Mesenteric fat pad (tissue), 1 donor: ENCODE measurements at regions not wholly inside any gene's neighbourhood (a gene's known extent, or its start where the extent isn't known, plus 50 kb on each side); places are given as distances from the start of the nearest gene placed in this dataset.
"Not testable (repeated sequence)": the region's sequence is repeated elsewhere in the genome, so short reads cannot be mapped to it uniquely, and the experiment has no call there.

Source experiments
- DNase-seq: peaks from one replicate; pipeline ENCODE4 v3.0.0-alpha.2; 2020; ENCODE audit warnings: low spot score
- donor health status: DM: yes; HTN: yes; CAD: no.

- not testable (repeated sequence) for DNase-seq
Observed at GRCh38 chr2:87567912-87568311, 180.0 kb upstream of the PLGLB2 start.

- not testable (repeated sequence) for DNase-seq
Observed at GRCh38 chr2:87568554-87569278, 179.2 kb upstream of the PLGLB2 start.

GRCh38 chr2:87569689-87570397 lies 178.0 kb upstream of the PLGLB2 start:
- DNase-seq = not testable (repeated sequence)

DNA sequence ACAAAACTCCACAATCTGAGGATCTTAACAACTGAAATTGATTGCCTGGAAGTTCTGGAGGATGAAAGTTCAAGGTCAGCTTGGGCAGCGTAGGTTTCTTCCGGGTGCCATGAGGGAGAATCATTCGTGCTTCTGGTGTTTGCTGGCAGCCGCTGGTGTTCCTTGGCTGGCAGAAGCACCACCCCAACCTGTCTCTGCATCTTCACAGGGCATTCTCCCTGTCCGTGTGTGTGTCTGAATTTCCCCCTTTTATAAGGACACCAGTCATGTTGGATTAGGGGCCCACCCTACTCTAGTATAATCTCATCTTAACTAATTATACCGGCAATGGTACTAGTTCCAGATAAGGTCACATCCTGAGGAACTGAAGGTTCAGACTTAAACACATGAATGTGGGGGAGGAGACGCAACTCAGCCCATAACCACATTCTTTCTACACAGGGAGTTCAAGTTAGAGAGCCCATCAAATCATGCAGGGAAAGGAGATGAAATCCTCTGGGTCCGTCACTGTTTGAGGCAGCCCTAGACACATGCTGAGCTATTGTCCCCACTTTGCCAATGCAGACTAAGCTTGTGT lies 175.9 kb upstream of the PLGLB2 start:
- DNase-seq = not testable (repeated sequence)

- DNase-seq = not testable (repeated sequence)
Observed at GRCh38 chr2:87572906-87573305, 175.0 kb upstream of the PLGLB2 start.

GRCh38 chr2:87573386-87574192 lies 174.3 kb upstream of the PLGLB2 start:
- not testable (repeated sequence) for DNase-seq

DNA sequence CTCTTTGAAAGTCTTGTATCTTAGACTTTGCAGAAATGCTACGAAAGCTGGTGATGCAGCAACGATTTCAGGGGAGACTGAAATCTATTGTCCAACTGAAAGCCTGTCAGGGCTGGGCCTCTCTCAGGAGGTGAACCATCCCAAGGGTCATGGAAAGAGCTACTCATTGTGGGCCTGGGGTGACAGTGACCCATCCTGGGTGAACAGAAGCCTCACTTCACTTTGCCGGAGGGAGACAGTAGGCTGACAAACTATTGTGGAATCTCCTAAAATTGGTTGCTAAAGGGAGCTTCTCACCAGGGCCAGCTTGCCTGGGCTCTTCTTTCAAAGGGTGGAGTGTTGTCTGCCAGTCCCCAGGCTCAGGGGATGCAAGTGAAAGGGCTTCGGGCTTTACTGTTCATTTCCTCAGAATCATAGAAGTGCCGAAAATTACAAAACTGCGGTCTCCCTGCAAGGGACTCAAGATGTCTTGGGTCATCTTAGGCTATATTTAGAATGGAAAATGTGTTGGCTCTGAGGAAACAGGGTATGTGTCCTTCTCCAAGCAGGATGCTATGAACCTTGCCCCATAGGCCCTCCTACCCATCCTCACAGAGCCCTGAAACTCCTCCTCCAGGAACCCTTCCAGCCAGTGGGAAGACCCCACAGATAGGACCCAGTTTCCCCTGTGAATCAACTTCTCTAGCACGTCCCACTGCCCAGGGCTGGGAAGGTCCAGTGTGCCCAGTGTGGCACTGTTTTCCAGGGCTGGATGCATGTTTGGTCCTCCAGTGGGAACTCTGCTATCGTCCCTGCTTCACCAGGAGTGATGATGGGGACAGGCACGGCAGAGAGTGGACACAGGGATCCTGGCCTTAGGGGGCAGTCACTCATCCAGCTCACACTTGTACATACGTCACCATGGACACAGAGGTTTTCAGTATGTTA lies 173.4 kb upstream of the PLGLB2 start:
- DNase-seq = not testable (repeated sequence)

DNA sequence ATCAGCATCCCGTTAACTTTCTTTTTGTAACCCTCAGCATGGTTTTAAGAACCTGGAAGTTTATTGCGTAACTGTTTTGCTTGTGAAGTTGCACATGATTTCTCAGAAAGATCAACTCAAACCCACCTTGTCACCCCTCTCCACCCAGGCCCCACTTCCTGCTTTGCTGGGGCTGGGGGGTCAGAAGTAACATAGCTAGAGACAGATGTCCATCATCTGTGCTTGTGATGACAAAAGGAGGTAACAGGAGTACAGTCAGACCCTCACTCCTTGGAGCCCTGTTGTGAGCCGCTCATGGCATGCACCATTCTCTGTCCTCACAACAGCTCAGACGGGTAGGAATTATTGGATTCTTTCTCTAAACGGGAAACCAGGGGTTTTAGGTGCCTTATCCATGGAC lies 172.7 kb upstream of the PLGLB2 start:
- not testable (repeated sequence) for DNase-seq

GRCh38 chr2:87577358-87577757 lies 170.5 kb upstream of the PLGLB2 start:
- DNase-seq = not testable (repeated sequence)

GRCh38 chr2:87582152-87582551 lies 165.7 kb upstream of the PLGLB2 start:
- not testable (repeated sequence) for DNase-seq

DNA sequence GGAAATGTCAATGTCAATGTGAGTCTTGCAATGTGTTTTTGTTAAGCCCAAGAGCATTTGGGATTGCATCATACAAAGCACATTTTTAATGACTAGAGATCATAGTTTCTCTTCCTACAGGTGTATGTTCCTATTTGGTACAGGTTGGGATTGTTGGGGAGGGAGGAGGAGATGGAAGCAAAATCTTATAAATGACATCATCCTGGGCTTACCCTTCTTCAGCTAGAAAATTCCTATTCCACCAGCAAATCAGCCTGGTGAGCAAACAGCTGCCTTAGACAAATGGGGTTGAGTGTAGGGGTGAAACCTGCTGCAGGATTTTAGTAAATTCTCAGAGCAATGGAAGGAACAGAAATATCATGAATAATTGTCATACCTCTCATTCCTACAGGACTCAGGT lies 165.3 kb upstream of the PLGLB2 start:
- not testable (repeated sequence) for DNase-seq

- not testable (repeated sequence) for DNase-seq
Observed at GRCh38 chr2:87583370-87583769, 164.5 kb upstream of the PLGLB2 start.

DNA sequence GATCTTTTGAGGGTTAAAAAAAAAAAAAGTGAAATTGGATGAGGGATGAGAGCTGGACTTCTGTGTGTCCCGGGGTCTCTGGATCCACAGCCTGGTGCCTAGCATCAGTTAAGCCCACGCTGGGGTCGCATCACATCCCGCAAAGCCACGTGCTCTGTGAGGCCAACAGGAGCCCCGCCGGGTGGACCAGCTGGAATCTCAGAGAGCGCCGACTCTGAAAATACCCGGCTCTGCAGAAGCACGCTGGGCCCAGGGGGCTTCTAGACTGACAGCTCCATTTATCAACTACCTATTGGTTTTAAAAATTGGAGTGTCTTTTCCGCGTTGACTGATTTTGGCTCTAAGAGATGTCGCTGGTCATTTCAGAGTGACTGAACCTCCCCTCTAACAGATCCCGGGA lies 164.1 kb upstream of the PLGLB2 start:
- not testable (repeated sequence) for DNase-seq

DNA sequence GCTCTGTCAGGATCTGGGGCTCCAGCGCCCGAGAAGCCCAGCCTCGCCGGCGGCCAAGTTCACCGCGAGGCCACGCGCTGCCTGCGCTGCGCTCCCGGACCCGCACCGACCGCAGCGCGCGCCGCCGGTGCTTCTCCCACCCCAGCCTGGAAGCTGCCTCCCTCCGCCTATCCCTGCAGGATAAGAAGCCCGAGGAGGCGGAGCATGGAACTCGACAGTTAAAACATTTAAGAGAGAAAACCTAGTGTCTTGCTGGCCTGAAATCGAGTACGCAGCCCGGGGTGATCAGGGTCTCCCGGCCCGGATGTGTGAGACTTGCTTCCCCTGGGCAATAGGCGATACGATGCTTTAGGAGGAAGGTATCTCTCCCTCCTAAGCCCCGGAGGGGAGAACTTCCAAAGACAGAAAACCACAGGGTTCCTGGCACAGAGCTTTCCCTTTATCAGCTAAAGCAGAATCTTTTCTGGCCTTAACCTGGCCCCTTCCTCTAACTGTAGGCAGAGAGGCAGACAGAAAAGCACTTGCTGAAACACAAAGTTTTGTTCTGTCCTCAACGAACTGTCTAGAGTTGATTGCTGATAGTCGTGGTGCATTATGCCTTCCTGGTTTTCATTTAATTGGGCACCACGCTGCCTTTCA lies 163.5 kb upstream of the PLGLB2 start:
- DNase-seq = not testable (repeated sequence)

DNA sequence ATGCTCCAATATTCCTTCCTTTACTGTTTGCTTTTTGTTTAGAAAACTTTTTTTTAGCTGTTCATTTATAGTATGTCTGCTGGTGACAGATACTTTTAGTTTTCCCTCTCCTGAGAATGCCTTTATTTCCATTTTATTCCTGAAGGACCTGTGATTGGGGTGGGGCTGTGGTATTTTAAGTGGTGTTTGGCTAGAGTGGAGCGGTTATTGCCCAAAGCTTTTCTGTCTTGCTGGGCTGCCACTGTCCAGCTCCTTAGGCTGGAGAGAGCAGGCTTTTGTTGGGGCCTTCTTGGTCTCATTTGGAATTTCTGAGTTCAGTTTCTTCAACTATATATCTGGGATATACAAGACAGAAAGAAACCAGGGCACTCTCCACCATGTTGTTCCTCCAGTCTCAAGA lies 160.0 kb upstream of the PLGLB2 start:
- not testable (repeated sequence) for DNase-seq

GRCh38 chr2:87592974-87593373 lies 154.9 kb upstream of the PLGLB2 start:
- not testable (repeated sequence) for DNase-seq

- not testable (repeated sequence) for DNase-seq
Observed at GRCh38 chr2:87593784-87594610, 153.9 kb upstream of the PLGLB2 start.

DNA sequence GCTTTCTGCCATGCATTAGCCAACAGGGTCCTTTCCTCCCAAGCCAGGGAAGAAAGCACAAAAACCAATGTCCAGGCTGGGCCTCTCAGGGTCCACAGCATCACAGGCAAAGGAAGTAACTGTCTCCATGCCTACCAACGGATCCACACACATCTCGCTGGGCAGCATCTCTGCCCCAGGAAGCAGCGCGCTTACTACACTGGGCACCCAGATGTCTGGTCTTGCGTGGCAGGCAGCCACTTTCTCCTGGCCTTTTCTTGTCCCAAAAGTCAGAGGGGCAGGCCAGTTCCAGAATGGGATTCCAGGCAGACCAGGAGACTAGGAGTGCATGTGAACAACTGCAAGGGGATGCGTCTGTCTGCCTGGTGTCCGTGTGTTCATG lies 153.3 kb upstream of the PLGLB2 start:
- DNase-seq = not testable (repeated sequence)

GRCh38 chr2:87595017-87595416 lies 152.9 kb upstream of the PLGLB2 start:
- DNase-seq = not testable (repeated sequence)
